Endothelial cell of umbilical vein (primary cell): ENCODE measurements at regions not wholly inside any gene's neighbourhood (a gene's known extent, or its start where the extent isn't known, plus 50 kb on each side); places are given as distances from the start of the nearest gene placed in this dataset.

Experiments used
- BruUV-seq: library from RNA; stranded (reverse); fragments of 400-500 nt; replicated peaks from 2 replicates; lab custom pipeline; 2021; lab: Mats Ljungman, UMichigan
- CTCF ChIA-PET: fragments of 300-600, 350-600 bp; sonication (Branson Sonifier 250); formaldehyde crosslinking; loops from one replicate; lab custom pipeline; 2021; ENCODE audit warnings: antibody characterized with exemption, inconsistent platforms; lab: Charles Lee
- POLR2A ChIA-PET: fragments of 300-600, 350-600 bp; sonication (Branson Sonifier 250); formaldehyde crosslinking; loops from one replicate; lab custom pipeline; 2021; ENCODE audit warnings: antibody characterized with exemption, inconsistent platforms; lab: Charles Lee
- DNase-seq: peaks from one replicate; pipeline ENCODE4 v3.0.0-alpha.2; 2011; ENCODE audit warnings: low read depth, low spot score
- FAIRE-seq: peaks from 2 replicates; lab custom pipeline; 2011; peaks lifted over from hg19 to GRCh38; lab: Jason Lieb, UNC
- H2AFZ ChIP-seq: 2 replicates; pipeline ENCODE4 v1.6.0; 2012; ENCODE audit warnings: low read depth, low read length, control low read depth, inconsistent platforms
- H3K27ac ChIP-seq: 2 replicates; pipeline ENCODE4 v1.5.1; 2011; ENCODE audit warnings: low read depth, mild to moderate bottlenecking, control low read depth, low read length, moderate library complexity; ENCODE audit not compliant: insufficient read depth
- H3K27me3 ChIP-seq, 2 experiments: 2 replicates each; pipeline versions ENCODE4 v1.6.0 to v1.6.1; 2011; ENCODE audit warnings: low read length in 2 of 2, mixed read lengths in 1 of 2; ENCODE audit not compliant: control insufficient read depth in 2 of 2, insufficient read depth in 2 of 2
- H3K36me3 ChIP-seq, 2 experiments: 2 replicates in 1 of 2; 3 replicates in 1 of 2; pipeline ENCODE4 v1.5.1; 2011; ENCODE audit warnings: low read length in 2 of 2, mild to moderate bottlenecking in 1 of 2, moderate library complexity in 1 of 2; ENCODE audit not compliant: control insufficient read depth in 2 of 2, insufficient read depth in 2 of 2; ENCODE audit errors: extremely low read depth in 1 of 2
- H3K4me1 ChIP-seq: 3 replicates; pipeline ENCODE4 v1.5.1; 2011; ENCODE audit warnings: mild to moderate bottlenecking, low read length; ENCODE audit not compliant: control insufficient read depth, insufficient read depth; ENCODE audit errors: extremely low read depth
- H3K4me2 ChIP-seq: 2 replicates; pipeline ENCODE4 v1.6.1; 2011; ENCODE audit warnings: low read length, control low read depth, mixed read lengths; ENCODE audit not compliant: insufficient read depth
- H3K4me3 ChIP-seq, 3 experiments: fragments of 200-600 bp in 1 of 3; sonication (generic), shearing (Covaris generic) in 1 of 3; replicated peaks in 1 of 3; 2 replicates each; pipeline ENCODE4 v1.5.1; 2011 to 2016; ENCODE audit warnings: control low read depth in 3 of 3, low read length in 3 of 3, mild to moderate bottlenecking in 2 of 3, inconsistent platforms in 1 of 3, low read depth in 1 of 3, moderate library complexity in 1 of 3; ENCODE audit not compliant: insufficient read depth in 1 of 3
- H3K79me2 ChIP-seq: 2 replicates; pipeline ENCODE4 v1.6.0; 2012; ENCODE audit warnings: low read length, inconsistent platforms; ENCODE audit not compliant: control insufficient read depth, insufficient read depth
- H3K9ac ChIP-seq: replicated peaks from 2 replicates; pipeline ENCODE3; 2011; ENCODE audit warnings: low read length, control low read depth; ENCODE audit not compliant: insufficient read depth; ENCODE audit errors: extremely low read depth
- H3K9me1 ChIP-seq: replicated peaks from 3 replicates; pipeline ENCODE4 v1.6.0; 2011; ENCODE audit warnings: mild to moderate bottlenecking, low read length; ENCODE audit not compliant: control insufficient read depth, insufficient read depth; ENCODE audit errors: extremely low read depth
- H3K9me3 ChIP-seq: replicated peaks from 2 replicates; pipeline ENCODE4 v1.5.1; 2012; ENCODE audit warnings: low read length, inconsistent platforms; ENCODE audit not compliant: control insufficient read depth, insufficient read depth
- H4K20me1 ChIP-seq: replicated peaks from 2 replicates; pipeline ENCODE3; 2011; ENCODE audit warnings: mild to moderate bottlenecking, low read length; ENCODE audit not compliant: control insufficient read depth, insufficient read depth; ENCODE audit errors: extremely low read depth
- EZH2 ChIP-seq: IDR thresholded peaks from 2 replicates; pipeline ENCODE4 v1.6.1; 2012; ENCODE audit warnings: borderline replicate concordance, low read depth, mild to moderate bottlenecking, moderate library complexity, low read length, inconsistent platforms; ENCODE audit not compliant: severe bottlenecking
- FOS ChIP-seq: IDR thresholded peaks from 2 replicates; pipeline ENCODE4 v1.6.1; 2011; ENCODE audit warnings: mild to moderate bottlenecking, low read length, moderate library complexity, borderline replicate concordance; ENCODE audit not compliant: insufficient read depth
- GATA2 ChIP-seq: IDR thresholded peaks from 2 replicates; pipeline ENCODE4 v1.7.0; 2011; ENCODE audit warnings: low read depth, mild to moderate bottlenecking, moderate library complexity, mixed read lengths, low read length; ENCODE audit not compliant: insufficient read length, insufficient read depth
- JUN ChIP-seq: IDR thresholded peaks from 2 replicates; pipeline ENCODE4 v1.6.1; 2011; ENCODE audit warnings: borderline replicate concordance, low read depth; ENCODE audit not compliant: insufficient read length, insufficient read depth
- MYC ChIP-seq: IDR thresholded peaks from one replicate; pipeline ENCODE4 v1.6.1; 2011; ENCODE audit warnings: mild to moderate bottlenecking, low read depth, low read length
- POLR2AphosphoS5 ChIP-seq: IDR thresholded peaks from 2 replicates; pipeline ENCODE4 v1.6.1; 2012; ENCODE audit warnings: low read depth, mild to moderate bottlenecking, control low read depth, low read length, moderate library complexity; ENCODE audit not compliant: insufficient read depth
- dilution Hi-C: fragments of 300-500 bp; cut with MboI; formaldehyde crosslinking; loops from one replicate; pipeline ENCODE4 v1.15.0; 2019; ENCODE audit warnings: low sequenced_read_pairs; ENCODE audit not compliant: extremely low pct_ligation_motif_present
- intact Hi-C: fragments of 100-400 bp; cut with micrococcal nuclease; formaldehyde crosslinking; loops from one replicate; pipeline ENCODE4 v1.10.0; 2022
- TF ChIP-seq, protein P1 (sequence below), 2 donors: IDR thresholded peaks; 1 replicate in 1 of 2; 2 replicates in 1 of 2; pipeline ENCODE4 v1.5.1; 2011; ENCODE audit warnings: low read length in 2 of 2, mild to moderate bottlenecking in 2 of 2, moderate library complexity in 2 of 2, control low read depth in 1 of 2, inconsistent platforms in 1 of 2, low read depth in 1 of 2; ENCODE audit not compliant: insufficient read depth in 1 of 2; ENCODE audit errors: extremely low read depth in 1 of 2
- TF ChIP-seq, protein P2 (sequence below): IDR thresholded peaks from 2 replicates; pipeline ENCODE4 v1.6.1; 2011; ENCODE audit not compliant: insufficient read depth, insufficient read length

DNA sequence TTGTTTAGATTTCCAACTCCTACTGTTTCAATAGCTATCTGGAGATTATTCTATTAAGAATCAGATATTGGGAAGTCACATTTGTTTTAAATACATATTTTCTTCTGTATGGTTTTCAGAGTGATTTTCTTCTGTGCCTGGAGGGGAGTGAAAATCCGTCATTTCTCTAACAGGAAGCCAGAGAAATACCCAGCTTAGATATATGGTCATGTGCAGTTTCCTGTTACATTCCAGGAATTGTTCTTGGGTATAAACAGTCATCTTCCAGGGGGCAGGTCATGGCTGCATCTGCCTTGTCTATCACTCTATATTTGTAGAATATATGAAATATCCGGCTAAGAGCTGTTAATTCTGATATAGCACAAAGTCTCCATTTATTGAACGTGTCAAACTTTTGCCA, 77.5 kb upstream of the MIR17HG start:
- POLR2A ChIA-PET, result no interaction called here
- Histone ChIP-seq H3K4me3 (peak overlapping the region in 1 of 3 experiments; percentile 34), H3K27ac (peak overlapping the region; percentile 68), H3K36me3 (no peaks in the 10 kb centered on the region), H3K79me2 (no peaks in the 10 kb centered on the region), H3K9ac (peak overlapping the region; percentile 46), H4K20me1 (no peaks in the 10 kb centered on the region), H3K4me2 (peak overlapping the region; percentile 90), H3K4me1 (peaks cover 16% of the 10 kb centered on the region), H3K27me3 (no peaks in the 10 kb centered on the region), H2AFZ (peak overlapping the region; percentile 47), H3K9me3 (no peaks in the 10 kb centered on the region), H3K9me1 (no peaks in the 10 kb centered on the region)
- dilution Hi-C loops (no loop called here), intact Hi-C loops (loop anchor here (2.0 kb wide), 1 partner anchor 77 kb away; the partner anchor contains the start of gene MIR17HG)
- CTCF ChIA-PET, result interaction anchor here (0.7 to 1.5 kb wide), 6 partner anchors 10 to 79 kb away, joined by 3 to 4 read pairs (median 3); no protein-coding TSS in a partner anchor
- peak; percentile 63 for FAIRE-seq
- no TSS peak for BruUV-seq
- peak; percentile 72 for DNase-seq
- TF ChIP-seq, protein P1, sequence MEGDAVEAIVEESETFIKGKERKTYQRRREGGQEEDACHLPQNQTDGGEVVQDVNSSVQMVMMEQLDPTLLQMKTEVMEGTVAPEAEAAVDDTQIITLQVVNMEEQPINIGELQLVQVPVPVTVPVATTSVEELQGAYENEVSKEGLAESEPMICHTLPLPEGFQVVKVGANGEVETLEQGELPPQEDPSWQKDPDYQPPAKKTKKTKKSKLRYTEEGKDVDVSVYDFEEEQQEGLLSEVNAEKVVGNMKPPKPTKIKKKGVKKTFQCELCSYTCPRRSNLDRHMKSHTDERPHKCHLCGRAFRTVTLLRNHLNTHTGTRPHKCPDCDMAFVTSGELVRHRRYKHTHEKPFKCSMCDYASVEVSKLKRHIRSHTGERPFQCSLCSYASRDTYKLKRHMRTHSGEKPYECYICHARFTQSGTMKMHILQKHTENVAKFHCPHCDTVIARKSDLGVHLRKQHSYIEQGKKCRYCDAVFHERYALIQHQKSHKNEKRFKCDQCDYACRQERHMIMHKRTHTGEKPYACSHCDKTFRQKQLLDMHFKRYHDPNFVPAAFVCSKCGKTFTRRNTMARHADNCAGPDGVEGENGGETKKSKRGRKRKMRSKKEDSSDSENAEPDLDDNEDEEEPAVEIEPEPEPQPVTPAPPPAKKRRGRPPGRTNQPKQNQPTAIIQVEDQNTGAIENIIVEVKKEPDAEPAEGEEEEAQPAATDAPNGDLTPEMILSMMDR (IDR thresholded peaks at IDR 0.05; ENCODE audit: extremely low read depth in 1 of 2, insufficient read depth in 1 of 2, low read depth in 1 of 2, low read length in 2 of 2), result no peak
- peak; percentile 55 for TF ChIP-seq JUN
- TF ChIP-seq EZH2, result no peak
- TF ChIP-seq, protein P2, sequence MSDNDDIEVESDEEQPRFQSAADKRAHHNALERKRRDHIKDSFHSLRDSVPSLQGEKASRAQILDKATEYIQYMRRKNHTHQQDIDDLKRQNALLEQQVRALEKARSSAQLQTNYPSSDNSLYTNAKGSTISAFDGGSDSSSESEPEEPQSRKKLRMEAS, result no peak
- no peak for TF ChIP-seq POLR2AphosphoS5
- TF ChIP-seq GATA2, result peak; percentile 33
- peak; percentile 48 for TF ChIP-seq FOS
- no peak for TF ChIP-seq MYC
